OCI-LY1 (cell line): ENCODE measurements at regions not wholly inside any gene's neighbourhood (a gene's known extent, or its start where the extent isn't known, plus 50 kb on each side); places are given as distances from the start of the nearest gene placed in this dataset.

Experiments
- H2AFZ ChIP-seq: fragments of 200-600 bp; sonication (generic), shearing (Covaris generic); 2 replicates; pipeline ENCODE4 v1.6.0; 2014; ENCODE audit warnings: antibody characterized with exemption, mild to moderate bottlenecking, low read length
- H3F3A ChIP-seq: fragments of 200-600 bp; sonication (generic), shearing (Covaris generic); 2 replicates; pipeline ENCODE4 v1.6.0; 2014; ENCODE audit warnings: mild to moderate bottlenecking, antibody characterized with exemption, low read length, moderate library complexity; ENCODE audit not compliant: insufficient read depth
- H3K27ac ChIP-seq: fragments of 200-600 bp; sonication (generic); 2 replicates; pipeline ENCODE4 v1.5.1; 2014; ENCODE audit warnings: low read length, mixed run types, mild to moderate bottlenecking, low read depth; ENCODE audit not compliant: poor library complexity, severe bottlenecking
- H3K27me3 ChIP-seq: fragments of 200-600 bp; sonication (generic); 2 replicates; pipeline ENCODE4 v1.6.0; 2014; ENCODE audit warnings: antibody characterized with exemption, mild to moderate bottlenecking, low read length, moderate library complexity; ENCODE audit not compliant: insufficient read depth
- H3K36me3 ChIP-seq: fragments of 200-600 bp; sonication (generic); 2 replicates; pipeline ENCODE4 v1.6.1; 2014; ENCODE audit warnings: mild to moderate bottlenecking, antibody characterized with exemption, low read length, moderate library complexity, mixed read lengths; ENCODE audit not compliant: insufficient read depth
- H3K4me1 ChIP-seq: fragments of 200-600 bp; sonication (generic); 2 replicates; pipeline ENCODE4 v1.5.1; 2014; ENCODE audit warnings: mild to moderate bottlenecking, low read length, moderate library complexity; ENCODE audit not compliant: insufficient read depth, severe bottlenecking
- H3K4me2 ChIP-seq: fragments of 200-600 bp; sonication (generic), shearing (Covaris generic); 2 replicates; pipeline ENCODE4 v1.6.1; 2014; ENCODE audit warnings: low read length
- H3K4me3 ChIP-seq: fragments of 200-600 bp; sonication (generic); 2 replicates; pipeline ENCODE4 v1.5.1; 2014; ENCODE audit warnings: low read length, low read depth, mild to moderate bottlenecking, mixed read lengths; ENCODE audit not compliant: poor library complexity, severe bottlenecking
- H3K79me2 ChIP-seq: fragments of 200-600 bp; shearing (Covaris generic); 2 replicates; pipeline ENCODE4 v1.6.1; 2016; ENCODE audit warnings: mixed run types, low read length, mixed read lengths; ENCODE audit not compliant: insufficient read depth
- H3K9ac ChIP-seq: fragments of 200-600 bp; sonication (generic), shearing (Covaris generic); 2 replicates; pipeline ENCODE4 v1.6.1; 2014; ENCODE audit warnings: mild to moderate bottlenecking, low read length, mixed read lengths
- H3K9me2 ChIP-seq: fragments of 200-600 bp; sonication (generic), shearing (Covaris generic); 2 replicates; pipeline ENCODE4 v1.6.1; 2014; ENCODE audit warnings: low read depth, mild to moderate bottlenecking, low read length, mixed read lengths
- H3K9me3 ChIP-seq: fragments of 200-600 bp; shearing (Covaris generic); 2 replicates; pipeline ENCODE4 v1.6.1; 2014; ENCODE audit warnings: low read length, mixed read lengths
- H4K20me1 ChIP-seq: fragments of 200-600 bp; sonication (generic), shearing (Covaris generic); 2 replicates; pipeline ENCODE4 v1.6.0; 2016; ENCODE audit warnings: mild to moderate bottlenecking, low read length; ENCODE audit not compliant: insufficient read depth
- CTCF ChIP-seq: fragments of 200-600 bp; sonication (generic), shearing (Covaris generic); IDR thresholded peaks from 2 replicates; pipeline ENCODE4 v1.5.1; 2017; ENCODE audit warnings: mild to moderate bottlenecking, antibody characterized with exemption, low read length, moderate library complexity, mixed read lengths
- EZH2 ChIP-seq: fragments of 200-600 bp; sonication (generic), shearing (Covaris generic); IDR thresholded peaks from 2 replicates; pipeline ENCODE4 v1.8.0; 2017; ENCODE audit warnings: borderline replicate concordance, mixed run types, mild to moderate bottlenecking, antibody characterized with exemption, low read length, moderate library complexity, mixed read lengths

GRCh38 chr6:14584450-14584849 lies 466.9 kb downstream of the CD83 start:
- H3K36me3 ChIP-seq = no peaks in the 10 kb centered on the region
- H3F3A ChIP-seq = no peaks in the 10 kb centered on the region
- H3K27me3 ChIP-seq = no peaks in the 10 kb centered on the region
- no peaks in the 10 kb centered on the region for H3K79me2 ChIP-seq
- no peaks in the 10 kb centered on the region for H4K20me1 ChIP-seq
- H3K9me2 ChIP-seq = no peaks in the 10 kb centered on the region
- H2AFZ ChIP-seq = no peak overlapping the region
- H3K27ac ChIP-seq = no peak overlapping the region
- H3K9ac ChIP-seq = no peak overlapping the region
- H3K4me1 ChIP-seq = no peaks in the 10 kb centered on the region
- TF ChIP-seq EZH2 (no peak), CTCF (no peak)
- no peaks in the 10 kb centered on the region for H3K9me3 ChIP-seq
- no peak overlapping the region for H3K4me3 ChIP-seq
- no peak overlapping the region for H3K4me2 ChIP-seq

GRCh38 chr6:14585689-14586088 lies 468.1 kb downstream of the CD83 start:
- Histone ChIP-seq H2AFZ (no peak overlapping the region), H3K9me3 (no peaks in the 10 kb centered on the region), H3K9me2 (no peaks in the 10 kb centered on the region), H3K9ac (no peak overlapping the region), H4K20me1 (no peaks in the 10 kb centered on the region), H3K27me3 (no peaks in the 10 kb centered on the region), H3K79me2 (no peaks in the 10 kb centered on the region), H3K4me2 (no peak overlapping the region), H3K27ac (no peak overlapping the region), H3F3A (no peaks in the 10 kb centered on the region), H3K36me3 (no peaks in the 10 kb centered on the region), H3K4me3 (no peak overlapping the region), H3K4me1 (no peaks in the 10 kb centered on the region)
- no peak for TF ChIP-seq EZH2
- TF ChIP-seq CTCF = no peak

GRCh38 chr6:14589175-14589574 lies 471.6 kb downstream of the CD83 start:
- H4K20me1 ChIP-seq = no peaks in the 10 kb centered on the region
- no peak overlapping the region for H2AFZ ChIP-seq
- H3F3A ChIP-seq = no peaks in the 10 kb centered on the region
- H3K4me1 ChIP-seq = no peaks in the 10 kb centered on the region
- no peak overlapping the region for H3K27ac ChIP-seq
- H3K9ac ChIP-seq = no peak overlapping the region
- no peak overlapping the region for H3K4me3 ChIP-seq
- no peaks in the 10 kb centered on the region for H3K36me3 ChIP-seq
- no peaks in the 10 kb centered on the region for H3K79me2 ChIP-seq
- H3K9me3 ChIP-seq = no peaks in the 10 kb centered on the region
- H3K9me2 ChIP-seq = no peaks in the 10 kb centered on the region
- no peaks in the 10 kb centered on the region for H3K27me3 ChIP-seq
- no peak for TF ChIP-seq EZH2
- TF ChIP-seq CTCF = no peak
- no peak overlapping the region for H3K4me2 ChIP-seq
